PC-9 (cell line): ENCODE measurements at regions not wholly inside any gene's neighbourhood (a gene's known extent, or its start where the extent isn't known, plus 50 kb on each side); places are given as distances from the start of the nearest gene placed in this dataset.

ENCODE experiments used
- EZH2 ChIP-seq: fragments of 200-600 bp; sonication (generic); IDR thresholded peaks from 2 replicates; pipeline ENCODE4 v1.8.0; 2017; ENCODE audit warnings: antibody characterized with exemption, low read depth
- TF ChIP-seq, protein P1 (sequence below): fragments of 200-600 bp; sonication (generic); conservative IDR thresholded peaks from 2 replicates; pipeline ENCODE4 v1.6.1; 2017; ENCODE audit warnings: mixed run types, antibody characterized with exemption, mild to moderate bottlenecking, moderate library complexity

DNA sequence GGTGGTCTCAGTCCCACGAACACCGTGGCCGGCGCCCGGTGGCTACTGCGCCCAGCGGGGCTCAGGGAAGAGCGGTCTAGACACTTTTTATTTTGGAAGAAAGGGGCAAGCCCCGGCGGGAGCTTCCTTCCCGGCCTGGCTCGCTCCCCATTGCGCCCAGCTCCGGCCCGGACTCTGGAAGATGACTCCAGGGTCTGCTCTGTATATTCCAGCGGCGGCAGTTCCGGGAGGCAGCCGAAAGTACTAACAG, 225.1 kb upstream of the CRY1 start:
- TF ChIP-seq, protein P1, sequence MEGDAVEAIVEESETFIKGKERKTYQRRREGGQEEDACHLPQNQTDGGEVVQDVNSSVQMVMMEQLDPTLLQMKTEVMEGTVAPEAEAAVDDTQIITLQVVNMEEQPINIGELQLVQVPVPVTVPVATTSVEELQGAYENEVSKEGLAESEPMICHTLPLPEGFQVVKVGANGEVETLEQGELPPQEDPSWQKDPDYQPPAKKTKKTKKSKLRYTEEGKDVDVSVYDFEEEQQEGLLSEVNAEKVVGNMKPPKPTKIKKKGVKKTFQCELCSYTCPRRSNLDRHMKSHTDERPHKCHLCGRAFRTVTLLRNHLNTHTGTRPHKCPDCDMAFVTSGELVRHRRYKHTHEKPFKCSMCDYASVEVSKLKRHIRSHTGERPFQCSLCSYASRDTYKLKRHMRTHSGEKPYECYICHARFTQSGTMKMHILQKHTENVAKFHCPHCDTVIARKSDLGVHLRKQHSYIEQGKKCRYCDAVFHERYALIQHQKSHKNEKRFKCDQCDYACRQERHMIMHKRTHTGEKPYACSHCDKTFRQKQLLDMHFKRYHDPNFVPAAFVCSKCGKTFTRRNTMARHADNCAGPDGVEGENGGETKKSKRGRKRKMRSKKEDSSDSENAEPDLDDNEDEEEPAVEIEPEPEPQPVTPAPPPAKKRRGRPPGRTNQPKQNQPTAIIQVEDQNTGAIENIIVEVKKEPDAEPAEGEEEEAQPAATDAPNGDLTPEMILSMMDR = no peak
- no peak for TF ChIP-seq EZH2
